H1 (cell line): ENCODE measurements at regions not wholly inside any gene's neighbourhood (a gene's known extent, or its start where the extent isn't known, plus 50 kb on each side); places are given as distances from the start of the nearest gene placed in this dataset.

Experiments used
- CBX8 ChIP-seq: fragments of 300-800, 300-1000 bp; sonication (generic); IDR thresholded peaks from 2 replicates; pipeline ENCODE4 v1.7.1; 2016; ENCODE audit warnings: low read depth, low read length, borderline replicate concordance
- CHD1 ChIP-seq: IDR thresholded peaks from 2 replicates; pipeline ENCODE4 v1.6.1; 2012; ENCODE audit warnings: low read depth, low read length, improper control_type of control experiment
- CHD7 ChIP-seq: fragments of 300-600 bp; sonication (generic); IDR thresholded peaks from 2 replicates; pipeline ENCODE4 v1.7.1; 2012; ENCODE audit warnings: low read length, moderate library complexity, mild to moderate bottlenecking, inconsistent platforms; ENCODE audit not compliant: insufficient replicate concordance
- CTBP2 ChIP-seq: IDR thresholded peaks from 2 replicates; pipeline ENCODE4 v1.7.0; 2011; ENCODE audit warnings: borderline replicate concordance, mild to moderate bottlenecking, moderate library complexity, mixed read lengths, low read length; ENCODE audit not compliant: insufficient read depth, insufficient read length
- EGR1 ChIP-seq: IDR thresholded peaks from 2 replicates; pipeline ENCODE4 v1.6.1; 2011; ENCODE audit warnings: low read depth, low read length, borderline replicate concordance
- MAX ChIP-seq: IDR thresholded peaks from 2 replicates; pipeline ENCODE4 v1.6.1; 2012; ENCODE audit warnings: inconsistent platforms
- NRF1 ChIP-seq: IDR thresholded peaks from 2 replicates; pipeline ENCODE4 v1.6.1; 2011; ENCODE audit warnings: mild to moderate bottlenecking, low read depth, low read length, improper control_type of control experiment
- POLR2AphosphoS5 ChIP-seq: IDR thresholded peaks from 2 replicates; pipeline ENCODE4 v1.6.1; 2011; ENCODE audit warnings: low read depth, low read length
- SP2 ChIP-seq: IDR thresholded peaks from 2 replicates; pipeline ENCODE4 v1.6.1; 2012; ENCODE audit warnings: mild to moderate bottlenecking, low read length, inconsistent platforms
- YY1 ChIP-seq: IDR thresholded peaks from 2 replicates; pipeline ENCODE4 v1.6.1; 2011; ENCODE audit warnings: low read depth, mild to moderate bottlenecking, low read length

- no peak for TF ChIP-seq CHD7
- TF ChIP-seq NRF1, result no peak
- TF ChIP-seq EGR1, result no peak
- no peak for TF ChIP-seq SP2
- no peak for TF ChIP-seq MAX
- TF ChIP-seq CBX8, result no peak
- TF ChIP-seq CHD1, result no peak
- TF ChIP-seq POLR2AphosphoS5, result no peak
- no peak for TF ChIP-seq CTBP2
- no peak for TF ChIP-seq YY1
Observed at GRCh38 chr2:217491271-217491670, 511.5 kb downstream of the TNS1 start (continued).
